GM12874 (cell line): ENCODE measurements at regions not wholly inside any gene's neighbourhood (a gene's known extent, or its start where the extent isn't known, plus 50 kb on each side); places are given as distances from the start of the nearest gene placed in this dataset.

Experiments
- CTCF ChIP-seq: IDR thresholded peaks from 2 replicates; pipeline ENCODE4 v1.5.1; 2011; ENCODE audit warnings: low read depth, mild to moderate bottlenecking, control low read depth, low read length, moderate library complexity; ENCODE audit not compliant: insufficient read depth

- no peak for TF ChIP-seq CTCF
Observed at GRCh38 chr17:27089929-27090247, 204.0 kb upstream of the WSB1 start.

- TF ChIP-seq CTCF = no peak
Observed at GRCh38 chr17:27091043-27091497, 202.8 kb upstream of the WSB1 start.

- TF ChIP-seq CTCF = no peak
Observed at GRCh38 chr17:27105636-27106035, 188.3 kb upstream of the WSB1 start.

GRCh38 chr17:27106347-27106981 is 187.4 kb upstream of the WSB1 start:
- no peak for TF ChIP-seq CTCF

- no peak for TF ChIP-seq CTCF
Observed at GRCh38 chr17:27106982-27107360, 186.9 kb upstream of the WSB1 start.

- no peak for TF ChIP-seq CTCF
Observed at GRCh38 chr17:27109346-27109745, 184.6 kb upstream of the WSB1 start.

- TF ChIP-seq CTCF = no peak
Observed at GRCh38 chr17:27153005-27153404, 140.9 kb upstream of the WSB1 start.
